Natural killer cell treated with Interleukin-12 subunit alpha and Interleukin-12 subunit beta and Interleukin-15 and Interleukin-18, amount 100 ng/mL, for 72 hours (primary cell): ENCODE measurements at regions not wholly inside any gene's neighbourhood (a gene's known extent, or its start where the extent isn't known, plus 50 kb on each side); places are given as distances from the start of the nearest gene placed in this dataset.
A peak's percentile ranks its signal among the peaks of the same experiment; 100 is the strongest.

Experiments
- ATAC-seq, 2 donors: fragments of 150-1000 bp; cut with Tn5 transposase in 1 of 2; sonication (Bioruptor Pico), chemical (Tn5 transposase) in 1 of 2; 2 replicates each; pipeline ENCODE4 v1.10.0; 2021
- DNase-seq: peaks from one replicate; pipeline ENCODE4 v3.0.0; 2022; ENCODE audit warnings: low spot score
- H3K27ac Mint-ChIP-seq, 2 donors: 1 replicate in 1 of 2; 2 replicates in 1 of 2; pipeline ENCODE4 v1.8.0; 2022; ENCODE audit warnings: mixed read lengths in 2 of 2, mild to moderate bottlenecking in 1 of 2, moderate library complexity in 1 of 2
- H3K27me3 Mint-ChIP-seq, 2 donors: 1 replicate in 1 of 2; 2 replicates in 1 of 2; pipeline ENCODE4 v1.8.0; 2022; ENCODE audit warnings: mixed read lengths in 2 of 2
- H3K36me3 Mint-ChIP-seq: one replicate; pipeline ENCODE4 v1.8.0; 2022; ENCODE audit warnings: mixed read lengths
- H3K4me1 Mint-ChIP-seq, 2 donors: 1 replicate in 1 of 2; 2 replicates in 1 of 2; pipeline ENCODE4 v1.8.0; 2022; ENCODE audit warnings: low read depth in 2 of 2, mixed read lengths in 2 of 2, mild to moderate bottlenecking in 1 of 2
- H3K4me3 Mint-ChIP-seq: one replicate; pipeline ENCODE4 v1.8.0; 2022; ENCODE audit warnings: mixed read lengths
- H3K9me3 Mint-ChIP-seq: 2 replicates; pipeline ENCODE4 v1.8.0; 2022; ENCODE audit warnings: mixed read lengths

GRCh38 chr17:73997059-73997458 is 206.4 kb upstream of the RPL38 start:
- ATAC-seq (no peak), DNase-seq (no peak)
- H3K27ac Mint-ChIP-seq, result no peak overlapping the region
- no peaks in the 10 kb centered on the region for H3K36me3 Mint-ChIP-seq
- H3K4me3 Mint-ChIP-seq, result no peak overlapping the region
- peaks cover 0 to 4% of the 10 kb centered on the region in 2 donors for H3K4me1 Mint-ChIP-seq
- H3K9me3 Mint-ChIP-seq, result no peaks in the 10 kb centered on the region
- peaks cover 0 to 20% of the 10 kb centered on the region in 2 donors for H3K27me3 Mint-ChIP-seq

- ATAC-seq (no peak), DNase-seq (no peak)
- Mint-ChIP-seq H3K4me3 (no peak overlapping the region), H3K4me1 (peaks cover 0 to 4% of the 10 kb centered on the region in 2 donors), H3K27me3 (peaks cover 0 to 19% of the 10 kb centered on the region in 2 donors), H3K27ac (no peak overlapping the region), H3K36me3 (no peaks in the 10 kb centered on the region), H3K9me3 (no peaks in the 10 kb centered on the region)
Observed at GRCh38 chr17:73998249-73998648, 205.2 kb upstream of the RPL38 start.

- Mint-ChIP-seq H3K27ac (no peak overlapping the region), H3K9me3 (no peaks in the 10 kb centered on the region), H3K27me3 (peaks cover 7 to 16% of the 10 kb centered on the region in 2 donors), H3K4me1 (peaks cover 0 to 4% of the 10 kb centered on the region in 2 donors), H3K36me3 (no peaks in the 10 kb centered on the region), H3K4me3 (no peak overlapping the region)
- ATAC-seq (peak; percentile 70 to 73), DNase-seq (no peak)
Observed at GRCh38 chr17:73998653-73999645, 204.5 kb upstream of the RPL38 start.

- Mint-ChIP-seq H3K27me3 (peaks cover 12 to 24% of the 10 kb centered on the region in 2 donors), H3K4me1 (peaks cover 0 to 4% of the 10 kb centered on the region in 2 donors), H3K4me3 (no peak overlapping the region), H3K9me3 (no peaks in the 10 kb centered on the region), H3K27ac (no peak overlapping the region), H3K36me3 (no peaks in the 10 kb centered on the region)
- ATAC-seq (no peak), DNase-seq (no peak)
Observed at GRCh38 chr17:74001145-74001544, 202.3 kb upstream of the RPL38 start.

GRCh38 chr17:74002241-74002640 is 201.2 kb upstream of the RPL38 start:
- Mint-ChIP-seq H3K27me3 (peaks cover 13 to 24% of the 10 kb centered on the region in 2 donors), H3K4me1 (peaks cover 0 to 4% of the 10 kb centered on the region in 2 donors), H3K9me3 (no peaks in the 10 kb centered on the region), H3K36me3 (no peaks in the 10 kb centered on the region), H3K4me3 (no peak overlapping the region), H3K27ac (no peak overlapping the region)
- no peak for ATAC-seq
- DNase-seq, result no peak

- Mint-ChIP-seq H3K36me3 (no peaks in the 10 kb centered on the region), H3K4me3 (no peak overlapping the region), H3K4me1 (no peaks in the 10 kb centered on the region), H3K9me3 (no peaks in the 10 kb centered on the region), H3K27ac (no peak overlapping the region), H3K27me3 (peaks cover 21 to 23% of the 10 kb centered on the region in 2 donors)
- ATAC-seq, result no peak
- no peak for DNase-seq
Observed at GRCh38 chr17:74004056-74004455, 199.4 kb upstream of the RPL38 start.

- DNase-seq, result no peak
- ATAC-seq, result no peak
- H3K4me1 Mint-ChIP-seq, result no peaks in the 10 kb centered on the region
- no peak overlapping the region for H3K4me3 Mint-ChIP-seq
- H3K9me3 Mint-ChIP-seq, result no peaks in the 10 kb centered on the region
- peaks cover 22 to 36% of the 10 kb centered on the region in 2 donors for H3K27me3 Mint-ChIP-seq
- H3K27ac Mint-ChIP-seq, result no peak overlapping the region
- H3K36me3 Mint-ChIP-seq, result no peaks in the 10 kb centered on the region
Observed at GRCh38 chr17:74005790-74006189, 197.7 kb upstream of the RPL38 start.

GRCh38 chr17:74006371-74006770 is 197.1 kb upstream of the RPL38 start:
- Mint-ChIP-seq H3K36me3 (no peaks in the 10 kb centered on the region), H3K27ac (no peak overlapping the region), H3K4me3 (no peak overlapping the region), H3K27me3 (peaks cover 24 to 41% of the 10 kb centered on the region in 2 donors), H3K4me1 (no peaks in the 10 kb centered on the region), H3K9me3 (no peaks in the 10 kb centered on the region)
- no peak for ATAC-seq
- no peak for DNase-seq

GRCh38 chr17:74008196-74008595 is 195.3 kb upstream of the RPL38 start:
- no peaks in the 10 kb centered on the region for H3K9me3 Mint-ChIP-seq
- no peak overlapping the region for H3K27ac Mint-ChIP-seq
- no peak overlapping the region for H3K4me3 Mint-ChIP-seq
- H3K36me3 Mint-ChIP-seq, result no peaks in the 10 kb centered on the region
- DNase-seq, result no peak
- ATAC-seq, result no peak
- H3K4me1 Mint-ChIP-seq, result peaks cover 4% of the 10 kb centered on the region in 2 donors
- H3K27me3 Mint-ChIP-seq, result peaks cover 31 to 52% of the 10 kb centered on the region in 2 donors

GRCh38 chr17:74009056-74009625 is 194.3 kb upstream of the RPL38 start:
- Mint-ChIP-seq H3K4me1 (peaks cover 4% of the 10 kb centered on the region in 2 donors), H3K4me3 (no peak overlapping the region), H3K27ac (no peak overlapping the region), H3K36me3 (no peaks in the 10 kb centered on the region), H3K9me3 (no peaks in the 10 kb centered on the region), H3K27me3 (peaks cover 37 to 50% of the 10 kb centered on the region in 2 donors)
- DNase-seq (no peak), ATAC-seq (no peak)

GRCh38 chr17:74010903-74011302 is 192.6 kb upstream of the RPL38 start:
- no peak for ATAC-seq
- Mint-ChIP-seq H3K27ac (no peak overlapping the region), H3K36me3 (no peaks in the 10 kb centered on the region), H3K9me3 (no peaks in the 10 kb centered on the region), H3K4me3 (no peak overlapping the region), H3K27me3 (peaks cover 35 to 55% of the 10 kb centered on the region in 2 donors), H3K4me1 (peaks cover 4% of the 10 kb centered on the region in 2 donors)
- DNase-seq, result no peak

GRCh38 chr17:74011966-74012365 is 191.5 kb upstream of the RPL38 start:
- no peaks in the 10 kb centered on the region for H3K9me3 Mint-ChIP-seq
- DNase-seq, result no peak
- H3K36me3 Mint-ChIP-seq, result no peaks in the 10 kb centered on the region
- H3K27me3 Mint-ChIP-seq, result peaks cover 35 to 56% of the 10 kb centered on the region in 2 donors
- ATAC-seq, result no peak
- peak overlapping the region in 1 of 2 donors; percentile 8 for H3K27ac Mint-ChIP-seq
- no peak overlapping the region for H3K4me3 Mint-ChIP-seq
- H3K4me1 Mint-ChIP-seq, result peaks cover 4% of the 10 kb centered on the region in 2 donors

GRCh38 chr17:74012465-74012864 is 191.0 kb upstream of the RPL38 start:
- Mint-ChIP-seq H3K4me3 (no peak overlapping the region), H3K36me3 (no peaks in the 10 kb centered on the region), H3K4me1 (peaks cover 4% of the 10 kb centered on the region in 2 donors), H3K9me3 (no peaks in the 10 kb centered on the region), H3K27ac (peak overlapping the region in 1 of 2 donors; percentile 8), H3K27me3 (peaks cover 34 to 53% of the 10 kb centered on the region in 2 donors)
- ATAC-seq (peak in 1 of 2 donors; percentile 57), DNase-seq (no peak)

GRCh38 chr17:74015316-74015715 is 188.2 kb upstream of the RPL38 start:
- DNase-seq (no peak), ATAC-seq (no peak)
- no peak overlapping the region for H3K4me3 Mint-ChIP-seq
- peaks cover 22 to 36% of the 10 kb centered on the region in 2 donors for H3K27me3 Mint-ChIP-seq
- H3K36me3 Mint-ChIP-seq, result no peaks in the 10 kb centered on the region
- H3K27ac Mint-ChIP-seq, result no peak overlapping the region
- H3K9me3 Mint-ChIP-seq, result no peaks in the 10 kb centered on the region
- H3K4me1 Mint-ChIP-seq, result peaks cover 4 to 7% of the 10 kb centered on the region in 2 donors
